HuH-7 (cell line): ENCODE measurements at regions not wholly inside any gene's neighbourhood (a gene's known extent, or its start where the extent isn't known, plus 50 kb on each side); places are given as distances from the start of the nearest gene placed in this dataset.
"Not testable (repeated sequence)": the region's sequence is repeated elsewhere in the genome, so short reads cannot be mapped to it uniquely, and the experiment has no call there.

Source experiments
- DNase-seq: peaks from one replicate; pipeline ENCODE4 v3.0.0; 2011; ENCODE audit warnings: low spot score

- DNase-seq = no peak
These were observed 169.9 kb downstream of the MC4R start for GRCh38 chr18:60202708-60203107.

GRCh38 chr18:60200558-60200957, 172.0 kb downstream of the MC4R start:
- no peak for DNase-seq

GRCh38 chr18:60199505-60199904, 173.1 kb downstream of the MC4R start:
- DNase-seq = no peak

GRCh38 chr18:60197671-60198462, 174.7 kb downstream of the MC4R start:
- no peak for DNase-seq

- no peak for DNase-seq
These were observed 175.6 kb downstream of the MC4R start for GRCh38 chr18:60196836-60197606.

GRCh38 chr18:60193780-60194179, 178.8 kb downstream of the MC4R start:
- no peak for DNase-seq

GRCh38 chr18:60191926-60192325, 180.6 kb downstream of the MC4R start:
- DNase-seq = no peak

GRCh38 chr18:60189856-60190255, 182.7 kb downstream of the MC4R start:
- DNase-seq = no peak

GRCh38 chr18:60188958-60189357, 183.6 kb downstream of the MC4R start:
- no peak for DNase-seq

- no peak for DNase-seq
These were observed 190.4 kb downstream of the MC4R start for GRCh38 chr18:60182223-60182622.

GRCh38 chr18:60180671-60181070, 191.9 kb downstream of the MC4R start:
- no peak for DNase-seq

GRCh38 chr18:60178224-60178623, 194.4 kb downstream of the MC4R start:
- DNase-seq = not testable (repeated sequence)

- DNase-seq = no peak
These were observed 196.3 kb downstream of the MC4R start for GRCh38 chr18:60176259-60176658.

GRCh38 chr18:60174832-60175231, 197.7 kb downstream of the MC4R start:
- DNase-seq = no peak

GRCh38 chr18:60172030-60172429, 200.5 kb downstream of the MC4R start:
- no peak for DNase-seq

GRCh38 chr18:60163622-60164021, 209.0 kb downstream of the MC4R start:
- DNase-seq = no peak

GRCh38 chr18:60162388-60162787, 210.2 kb downstream of the MC4R start:
- DNase-seq = no peak

- no peak for DNase-seq
These were observed 214.8 kb downstream of the MC4R start for GRCh38 chr18:60157810-60158209.

GRCh38 chr18:60153376-60153775, 219.2 kb downstream of the MC4R start:
- no peak for DNase-seq

- no peak for DNase-seq
These were observed 223.3 kb downstream of the MC4R start for GRCh38 chr18:60149316-60149715.

- DNase-seq = no peak
These were observed 225.3 kb downstream of the MC4R start for GRCh38 chr18:60147323-60147722.

GRCh38 chr18:60146220-60146960, 226.2 kb downstream of the MC4R start:
- no peak for DNase-seq

GRCh38 chr18:60145776-60146175, 226.8 kb downstream of the MC4R start:
- DNase-seq = no peak
